Suprapubic skin (tissue), 4 donors: ENCODE measurements at regions not wholly inside any gene's neighbourhood (a gene's known extent, or its start where the extent isn't known, plus 50 kb on each side); places are given as distances from the start of the nearest gene placed in this dataset.

Experiments
- DNase-seq, 2 donors: peaks; one replicate each; pipeline ENCODE4 v3.0.0-alpha.2; 2019; ENCODE audit warnings: low spot score in 2 of 2
- H3K27ac ChIP-seq: fragments of 200-600 bp; sonication (generic); one replicate; pipeline ENCODE4 v1.5.1; 2019
- H3K27me3 ChIP-seq: fragments of 200-600 bp; sonication (generic); one replicate; pipeline ENCODE4 v1.5.1; 2019
- H3K36me3 ChIP-seq: fragments of 200-600 bp; sonication (generic); one replicate; pipeline ENCODE4 v1.5.1; 2019
- H3K4me1 ChIP-seq: fragments of 200-600 bp; sonication (generic); one replicate; pipeline ENCODE4 v1.5.1; 2019
- H3K4me3 ChIP-seq: fragments of 200-600 bp; sonication (generic); one replicate; pipeline ENCODE4 v1.5.1; 2019; ENCODE audit warnings: mild to moderate bottlenecking
- H3K9me3 ChIP-seq: fragments of 200-600 bp; sonication (generic); one replicate; pipeline ENCODE4 v1.5.1; 2019
- EP300 ChIP-seq: sonication (generic); formaldehyde crosslinking; IDR thresholded peaks from one replicate; pipeline ENCODE4 v1.6.1; 2017; ENCODE audit warnings: antibody characterized with exemption
- POLR2A ChIP-seq, 2 donors: fragments of 450-650 bp; IDR thresholded peaks; one replicate each; pipeline ENCODE4 v1.6.1; 2017; ENCODE audit warnings: antibody characterized with exemption in 2 of 2, mild to moderate bottlenecking in 2 of 2, moderate library complexity in 2 of 2
- POLR2AphosphoS5 ChIP-seq, 3 donors: sonication (generic); formaldehyde crosslinking; IDR thresholded peaks; one replicate each; pipeline ENCODE4 v1.6.1; 2017; ENCODE audit warnings: antibody characterized with exemption in 3 of 3
- WGBS: methylation state at CpG from one replicate; pipeline ENCODE4 v1.1.5; 2018; 5-methylcytosine and 5-hydroxymethylcytosine counted together
- TF ChIP-seq, protein P1 (sequence below), 2 donors: fragments of 200-600 bp in 1 of 2; fragments of 450-650 bp in 1 of 2; sonication (generic) in 1 of 2; IDR thresholded peaks; one replicate each; pipeline ENCODE4 v1.5.1; 2016 to 2019; ENCODE audit warnings: antibody characterized with exemption in 2 of 2, mild to moderate bottlenecking in 1 of 2, moderate library complexity in 1 of 2

DNA sequence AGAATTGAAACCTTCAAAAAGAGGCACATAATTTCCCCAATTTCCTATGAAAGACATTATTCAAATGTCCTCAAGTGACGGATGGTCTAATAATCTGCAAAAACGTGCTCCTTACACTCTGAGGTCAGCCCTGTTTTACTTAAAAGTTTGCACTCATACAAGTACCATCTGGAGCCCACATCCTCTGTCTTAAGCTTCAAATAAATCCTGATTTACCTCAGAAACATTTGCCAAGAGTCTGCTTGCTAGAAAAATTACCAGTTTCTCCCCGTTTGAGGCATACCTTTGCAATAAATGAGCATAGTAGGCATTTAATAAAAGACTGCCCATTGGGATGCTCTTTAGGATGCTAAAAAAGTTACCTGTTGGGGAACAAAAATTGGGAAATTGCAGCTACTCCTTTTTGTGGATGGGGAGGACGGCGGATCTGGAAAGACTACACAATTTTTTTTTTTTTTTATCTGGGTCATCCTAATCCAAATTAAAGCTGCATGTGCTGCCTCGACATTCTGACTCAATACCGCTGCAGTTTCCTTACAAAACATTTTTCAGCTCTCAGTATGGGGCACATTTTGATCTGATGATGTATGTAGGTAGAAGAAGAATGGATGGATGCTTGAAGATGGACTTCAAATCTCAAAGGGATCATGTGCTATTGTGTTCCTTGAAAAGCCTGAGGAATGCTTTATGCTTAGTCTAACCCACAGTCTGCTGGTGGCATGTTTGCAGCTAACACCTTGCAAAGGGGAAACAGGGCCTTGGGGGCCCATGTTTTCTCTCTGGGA, 233.7 kb upstream of the ADAMTS9 start:
- Histone ChIP-seq H3K4me3 (no peak overlapping the region), H3K36me3 (no peaks in the 10 kb centered on the region), H3K27ac (no peak overlapping the region), H3K4me1 (no peaks in the 10 kb centered on the region), H3K9me3 (no peaks in the 10 kb centered on the region), H3K27me3 (no peaks in the 10 kb centered on the region)
- TF ChIP-seq EP300 (no peak), POLR2A (IDR thresholded peaks at IDR 0.05) (no peak), POLR2AphosphoS5 (IDR thresholded peaks at IDR 0.05) (no peak)
- TF ChIP-seq, protein P1, sequence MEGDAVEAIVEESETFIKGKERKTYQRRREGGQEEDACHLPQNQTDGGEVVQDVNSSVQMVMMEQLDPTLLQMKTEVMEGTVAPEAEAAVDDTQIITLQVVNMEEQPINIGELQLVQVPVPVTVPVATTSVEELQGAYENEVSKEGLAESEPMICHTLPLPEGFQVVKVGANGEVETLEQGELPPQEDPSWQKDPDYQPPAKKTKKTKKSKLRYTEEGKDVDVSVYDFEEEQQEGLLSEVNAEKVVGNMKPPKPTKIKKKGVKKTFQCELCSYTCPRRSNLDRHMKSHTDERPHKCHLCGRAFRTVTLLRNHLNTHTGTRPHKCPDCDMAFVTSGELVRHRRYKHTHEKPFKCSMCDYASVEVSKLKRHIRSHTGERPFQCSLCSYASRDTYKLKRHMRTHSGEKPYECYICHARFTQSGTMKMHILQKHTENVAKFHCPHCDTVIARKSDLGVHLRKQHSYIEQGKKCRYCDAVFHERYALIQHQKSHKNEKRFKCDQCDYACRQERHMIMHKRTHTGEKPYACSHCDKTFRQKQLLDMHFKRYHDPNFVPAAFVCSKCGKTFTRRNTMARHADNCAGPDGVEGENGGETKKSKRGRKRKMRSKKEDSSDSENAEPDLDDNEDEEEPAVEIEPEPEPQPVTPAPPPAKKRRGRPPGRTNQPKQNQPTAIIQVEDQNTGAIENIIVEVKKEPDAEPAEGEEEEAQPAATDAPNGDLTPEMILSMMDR (IDR thresholded peaks at IDR 0.05) = no peak
- WGBS = 75% methylated on average over 7 of the region's 7 CpGs
- no peak for DNase-seq

GRCh38 chr3:64919934-64920333, 232.1 kb upstream of the ADAMTS9 start:
- H3K4me3 ChIP-seq = no peak overlapping the region
- WGBS = 96% methylated on average over 1 of the region's 1 CpG
- H3K4me1 ChIP-seq = peaks cover 9% of the 10 kb centered on the region
- no peaks in the 10 kb centered on the region for H3K36me3 ChIP-seq
- no peaks in the 10 kb centered on the region for H3K9me3 ChIP-seq
- TF ChIP-seq POLR2AphosphoS5 (IDR thresholded peaks at IDR 0.05) (no peak), POLR2A (IDR thresholded peaks at IDR 0.05) (no peak), EP300 (no peak)
- TF ChIP-seq, protein P1 (IDR thresholded peaks at IDR 0.05) = no peak
- no peaks in the 10 kb centered on the region for H3K27me3 ChIP-seq
- H3K27ac ChIP-seq = no peak overlapping the region
- no peak for DNase-seq

DNA sequence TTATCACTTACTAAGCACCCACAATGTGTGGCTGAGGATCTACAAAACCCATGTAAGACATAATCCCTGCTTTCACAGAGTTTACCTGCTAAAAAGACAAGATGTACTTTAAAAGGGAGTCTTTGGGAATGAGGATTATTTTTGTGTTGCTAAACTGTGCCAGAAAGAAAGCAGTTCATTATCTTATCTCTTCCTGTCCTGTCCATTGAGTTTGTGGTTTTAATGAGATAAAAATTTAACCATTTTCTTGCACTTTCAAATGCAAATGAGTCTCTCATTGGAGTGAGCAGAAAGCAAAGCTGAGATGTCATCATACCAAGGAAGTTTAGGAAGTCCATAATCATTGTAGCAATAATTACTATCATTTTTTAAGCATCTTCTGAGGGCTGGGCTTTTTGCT, 231.2 kb upstream of the ADAMTS9 start:
- H3K9me3 ChIP-seq = no peaks in the 10 kb centered on the region
- H3K27me3 ChIP-seq = no peaks in the 10 kb centered on the region
- DNase-seq = no peak
- H3K27ac ChIP-seq = no peak overlapping the region
- H3K4me3 ChIP-seq = no peak overlapping the region
- H3K4me1 ChIP-seq = peaks cover 9% of the 10 kb centered on the region
- H3K36me3 ChIP-seq = no peaks in the 10 kb centered on the region
- no peak for TF ChIP-seq POLR2A (IDR thresholded peaks at IDR 0.05)
- no peak for TF ChIP-seq EP300
- no peak for TF ChIP-seq POLR2AphosphoS5 (IDR thresholded peaks at IDR 0.05)
- TF ChIP-seq, protein P1 (IDR thresholded peaks at IDR 0.05) = no peak

DNA sequence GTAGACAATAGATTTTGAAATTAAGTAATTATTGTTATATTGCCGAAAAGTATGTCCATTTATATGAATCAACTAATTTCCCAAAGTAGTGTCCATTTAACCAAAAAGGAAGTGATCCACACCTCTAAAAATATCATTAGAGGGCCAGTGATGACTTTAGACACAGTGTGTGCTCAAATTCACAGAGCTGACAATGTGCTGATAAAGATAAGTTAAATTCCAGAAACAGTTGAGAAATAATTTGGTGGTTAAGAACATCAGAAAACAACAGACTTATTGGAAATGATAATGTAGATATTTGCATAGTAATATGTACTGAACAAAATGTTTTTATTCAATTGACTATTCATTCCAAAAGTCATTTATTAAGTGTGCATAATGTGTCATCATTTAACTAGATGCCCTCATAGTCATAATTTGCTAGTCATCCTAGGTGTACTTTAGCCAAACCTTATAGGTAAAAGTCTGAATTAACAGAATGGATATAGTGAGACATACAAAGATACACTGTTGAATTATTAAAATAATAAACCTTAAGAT, 230.2 kb upstream of the ADAMTS9 start:
- DNase-seq = no peak
- TF ChIP-seq POLR2AphosphoS5 (IDR thresholded peaks at IDR 0.05) (no peak), EP300 (no peak), POLR2A (IDR thresholded peaks at IDR 0.05) (no peak)
- TF ChIP-seq, protein P1 (IDR thresholded peaks at IDR 0.05) = no peak
- no peaks in the 10 kb centered on the region for H3K9me3 ChIP-seq
- no peak overlapping the region for H3K27ac ChIP-seq
- WGBS = 96% methylated on average over 1 of the region's 1 CpG
- peaks cover 9% of the 10 kb centered on the region for H3K4me1 ChIP-seq
- H3K4me3 ChIP-seq = no peak overlapping the region
- no peaks in the 10 kb centered on the region for H3K36me3 ChIP-seq
- H3K27me3 ChIP-seq = no peaks in the 10 kb centered on the region

- Histone ChIP-seq H3K27me3 (no peaks in the 10 kb centered on the region), H3K4me1 (peaks cover 9% of the 10 kb centered on the region), H3K4me3 (no peak overlapping the region), H3K27ac (no peak overlapping the region), H3K9me3 (no peaks in the 10 kb centered on the region), H3K36me3 (no peaks in the 10 kb centered on the region)
- no peak for DNase-seq
- no peak for TF ChIP-seq POLR2A (IDR thresholded peaks at IDR 0.05)
- whole genome bisulfite sequencing = 54% methylated on average over 4 of the region's 4 CpGs
Measured at GRCh38 chr3:64916937-64917336, 229.1 kb upstream of the ADAMTS9 start.
